ENCODE measurements at regions not wholly inside any gene's neighbourhood (a gene's known extent, or its start where the extent isn't known, plus 50 kb on each side); places are given as distances from the start of the nearest gene placed in this dataset.

GRCh38 chr17:17422641-17423040 is 54.2 kb upstream of the MED9 start:
- Histone ChIP-seq H3K4me2 (replicated peaks; ENCODE audit: low read depth, low read length, poor library complexity, severe bottlenecking) (no peak overlapping the region), H2AFZ (ENCODE audit: insufficient read depth, low read depth, low read length, poor library complexity, severe bottlenecking) (no peak overlapping the region), H4K20me1 (ENCODE audit: control insufficient read depth, insufficient read depth, low read length, poor library complexity, severe bottlenecking) (no peaks in the 10 kb centered on the region), H3K4me3 (ENCODE audit: control extremely low read depth in 1 of 5, extremely low read depth in 1 of 5, insufficient read depth in 1 of 5, low read depth in 2 of 5, low read length in 4 of 5) (no peak overlapping the region), H3K79me2 (ENCODE audit: control insufficient read depth, insufficient read depth, low read length) (no peaks in the 10 kb centered on the region), H3K36me3 (replicated peaks in 1 of 2; ENCODE audit: control extremely low read depth in 1 of 2, control insufficient read depth in 1 of 2, extremely low read depth in 1 of 2, insufficient read depth in 2 of 2, low read length in 1 of 2) (no peaks in the 10 kb centered on the region), H3K4me1 (ENCODE audit: control insufficient read depth in 2 of 2, insufficient read depth in 2 of 2, low read length in 2 of 2) (no peaks in the 10 kb centered on the region), H3K9ac (ENCODE audit: low read length) (no peak overlapping the region), H3K27me3 (replicated peaks in 1 of 4; ENCODE audit: control extremely low read depth in 1 of 4, control insufficient read depth in 3 of 4, insufficient read depth in 4 of 4, low read length in 3 of 4) (peaks cover 0 to 3% (median 0%) of the 10 kb centered on the region in 4 experiments), H3K9me3 (ENCODE audit: control extremely low read depth in 1 of 3, control insufficient read depth in 2 of 3, insufficient read depth in 1 of 3, low read length in 2 of 3) (peaks cover 0 to 21% (median 9%) of the 10 kb centered on the region in 3 donors), H3K27ac (ENCODE audit: low read length in 2 of 2) (no peak overlapping the region)
- 75% methylated on average over 6 of the region's 7 CpGs for WGBS (ENCODE audit: insufficient coverage)
- ATAC-seq (ENCODE audit: low read depth) (no peak), DNase-seq (no peak)
- intact Hi-C loops (cut with micrococcal nuclease) = no loop called here
- Mint-ChIP-seq H3K27me3 (peaks cover 12% of the 10 kb centered on the region), H3K4me3 (no peak overlapping the region), H3K9me3 (ENCODE audit: insufficient read depth) (no peaks in the 10 kb centered on the region), H3K27ac (no peak overlapping the region), H3K4me1 (no peaks in the 10 kb centered on the region)
- ChIA-PET CTCF (interaction anchor here (0.6 kb wide), 1 partner anchor 218 kb away, joined by 3 read pairs; no protein-coding TSS in a partner anchor), POLR2A (no interaction called here)
- TF ChIP-seq EZH2 (IDR thresholded peaks at IDR 0.05; ENCODE audit: borderline replicate concordance, insufficient read depth, low read depth, low read length, poor library complexity, severe bottlenecking) (no peak), CTCF (IDR thresholded peaks at IDR 0.05) (no peak)

- intact Hi-C loops (cut with micrococcal nuclease) = no loop called here
- DNase-seq = no peak
- POLR2A ChIA-PET = no interaction called here
These were observed 53.1 kb upstream of the MED9 start for GRCh38 chr17:17423656-17424055.

More at GRCh38 chr17:17423656-17424055, 53.1 kb upstream of the MED9 start:
- H3K27ac Mint-ChIP-seq = no peak overlapping the region
- no peak overlapping the region for H3K27ac ChIP-seq (ENCODE audit: low read length in 2 of 2)
- CTCF ChIA-PET = no interaction called here
- H3K79me2 ChIP-seq (ENCODE audit: control insufficient read depth, insufficient read depth, low read length) = no peaks in the 10 kb centered on the region
- ATAC-seq (ENCODE audit: low read depth) = no peak
- H3K27me3 ChIP-seq (replicated peaks in 1 of 4; ENCODE audit: control extremely low read depth in 1 of 4, control insufficient read depth in 3 of 4, insufficient read depth in 4 of 4, low read length in 3 of 4) = peaks cover 0 to 3% (median 0%) of the 10 kb centered on the region in 4 experiments
- no peaks in the 10 kb centered on the region for H3K36me3 ChIP-seq (replicated peaks in 1 of 2; ENCODE audit: control extremely low read depth in 1 of 2, control insufficient read depth in 1 of 2, extremely low read depth in 1 of 2, insufficient read depth in 2 of 2, low read length in 1 of 2)
- no peaks in the 10 kb centered on the region for H4K20me1 ChIP-seq (ENCODE audit: control insufficient read depth, insufficient read depth, low read length, poor library complexity, severe bottlenecking)
- no peaks in the 10 kb centered on the region for H3K4me1 Mint-ChIP-seq
- H3K27me3 Mint-ChIP-seq = peaks cover 12% of the 10 kb centered on the region
- H2AFZ ChIP-seq (ENCODE audit: insufficient read depth, low read depth, low read length, poor library complexity, severe bottlenecking) = no peak overlapping the region
- H3K9me3 ChIP-seq (ENCODE audit: control extremely low read depth in 1 of 3, control insufficient read depth in 2 of 3, insufficient read depth in 1 of 3, low read length in 2 of 3) = peaks cover 0 to 21% (median 9%) of the 10 kb centered on the region in 3 donors
- H3K9me3 Mint-ChIP-seq (ENCODE audit: insufficient read depth) = no peaks in the 10 kb centered on the region
- H3K4me2 ChIP-seq (replicated peaks; ENCODE audit: low read depth, low read length, poor library complexity, severe bottlenecking) = no peak overlapping the region
- H3K4me3 Mint-ChIP-seq = no peak overlapping the region
- TF ChIP-seq EZH2 (IDR thresholded peaks at IDR 0.05; ENCODE audit: borderline replicate concordance, insufficient read depth, low read depth, low read length, poor library complexity, severe bottlenecking) = no peak
- no peak for TF ChIP-seq CTCF (IDR thresholded peaks at IDR 0.05)
- 87% methylated on average over 4 of the region's 4 CpGs for WGBS (ENCODE audit: insufficient coverage)
- no peak overlapping the region for H3K9ac ChIP-seq (ENCODE audit: low read length)
- no peak overlapping the region for H3K4me3 ChIP-seq (ENCODE audit: control extremely low read depth in 1 of 5, extremely low read depth in 1 of 5, insufficient read depth in 1 of 5, low read depth in 2 of 5, low read length in 4 of 5)
- no peaks in the 10 kb centered on the region for H3K4me1 ChIP-seq (ENCODE audit: control insufficient read depth in 2 of 2, insufficient read depth in 2 of 2, low read length in 2 of 2)
